ENCODE measurements at regions not wholly inside any gene's neighbourhood (a gene's known extent, or its start where the extent isn't known, plus 50 kb on each side); places are given as distances from the start of the nearest gene placed in this dataset.

- no peak for TF ChIP-seq CTCF (IDR thresholded peaks at IDR 0.05; ENCODE audit: control insufficient read depth, insufficient read depth, low read depth, low read length, missing control alignments)
- DNase-seq (ENCODE audit: low read depth) = no peak
Measured at GRCh38 chr3:174382878-174383277, 476.3 kb upstream of the NAALADL2 start.

GRCh38 chr3:174387736-174388135 lies 471.4 kb upstream of the NAALADL2 start:
- no peak for TF ChIP-seq CTCF (IDR thresholded peaks at IDR 0.05; ENCODE audit: control insufficient read depth, insufficient read depth, low read depth, low read length, missing control alignments)
- DNase-seq (ENCODE audit: low read depth) = no peak
- no peak overlapping the region for H3K4me3 ChIP-seq (ENCODE audit: control insufficient read depth, low read depth, low read length)

More at GRCh38 chr3:174382878-174383277, 476.3 kb upstream of the NAALADL2 start:
- H3K4me3 ChIP-seq (ENCODE audit: control insufficient read depth, low read depth, low read length) = no peak overlapping the region

GRCh38 chr3:174397848-174398247 lies 461.3 kb upstream of the NAALADL2 start:
- no peak overlapping the region for H3K4me3 ChIP-seq (ENCODE audit: control insufficient read depth, low read depth, low read length)
- DNase-seq (ENCODE audit: low read depth) = no peak
- peak; percentile 41 for TF ChIP-seq CTCF (IDR thresholded peaks at IDR 0.05; ENCODE audit: control insufficient read depth, insufficient read depth, low read depth, low read length, missing control alignments)

- no peak overlapping the region for H3K4me3 ChIP-seq (ENCODE audit: control insufficient read depth, low read depth, low read length)
- no peak for DNase-seq (ENCODE audit: low read depth)
- TF ChIP-seq CTCF (IDR thresholded peaks at IDR 0.05; ENCODE audit: control insufficient read depth, insufficient read depth, low read depth, low read length, missing control alignments) = no peak
Measured at GRCh38 chr3:174398761-174399160, 460.4 kb upstream of the NAALADL2 start.

- TF ChIP-seq CTCF (IDR thresholded peaks at IDR 0.05; ENCODE audit: control insufficient read depth, insufficient read depth, low read depth, low read length, missing control alignments) = no peak
- H3K4me3 ChIP-seq (ENCODE audit: control insufficient read depth, low read depth, low read length) = no peak overlapping the region
Measured at GRCh38 chr3:174403831-174404230, 455.3 kb upstream of the NAALADL2 start.

GRCh38 chr3:174408310-174408709 lies 450.8 kb upstream of the NAALADL2 start:
- no peak for TF ChIP-seq CTCF (IDR thresholded peaks at IDR 0.05; ENCODE audit: control insufficient read depth, insufficient read depth, low read depth, low read length, missing control alignments)
- no peak overlapping the region for H3K4me3 ChIP-seq (ENCODE audit: control insufficient read depth, low read depth, low read length)
- peak; percentile 5 for DNase-seq (ENCODE audit: low read depth)

More at GRCh38 chr3:174403831-174404230, 455.3 kb upstream of the NAALADL2 start:
- DNase-seq (ENCODE audit: low read depth) = no peak

All from AG09309 (cell line).